ENCODE measurements at regions not wholly inside any gene's neighbourhood (a gene's known extent, or its start where the extent isn't known, plus 50 kb on each side); places are given as distances from the start of the nearest gene placed in this dataset.

DNA sequence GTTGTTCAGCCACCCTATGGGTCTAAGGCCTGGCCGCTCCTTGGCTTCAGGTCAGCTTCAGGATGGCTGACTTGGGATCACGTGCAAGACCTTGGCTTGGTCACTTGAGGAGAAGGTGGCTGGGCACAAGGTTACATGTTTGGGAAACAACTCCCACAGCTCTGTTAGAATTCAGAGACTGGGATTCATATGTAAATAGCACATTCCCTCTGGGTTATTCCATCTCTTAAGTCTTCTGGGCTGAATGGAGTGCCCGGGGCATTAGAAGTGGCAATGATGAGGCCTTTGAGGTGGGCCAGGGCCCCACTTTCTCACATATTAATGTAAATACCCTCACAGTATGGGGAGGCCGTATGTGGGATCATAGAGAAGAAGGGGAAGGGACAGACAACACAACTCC lies 150.9 kb downstream of the EFNB2 start:
- H3K79me1 ChIP-seq (ENCODE audit: low read depth, low read length): no peaks in the 10 kb centered on the region
- no peak overlapping the region for H4K5ac ChIP-seq (ENCODE audit: insufficient read length, low read depth, low read length)
- no peak overlapping the region for H3K23ac ChIP-seq (ENCODE audit: insufficient read length)
- H4K91ac ChIP-seq (replicated peaks; ENCODE audit: insufficient read length, low read length): no peak overlapping the region
- no peak overlapping the region for H2AK5ac ChIP-seq (ENCODE audit: low read depth, low read length)
- no peak for FAIRE-seq
- DNase-seq (ENCODE audit: low read depth in 1 of 2, low spot score in 2 of 2): no peak
- no peak overlapping the region for H2BK15ac ChIP-seq (ENCODE audit: low read length)
- no peaks in the 10 kb centered on the region for H3K79me2 ChIP-seq (ENCODE audit: control insufficient read depth in 1 of 2, insufficient read depth in 2 of 2, low read length in 2 of 2)
- no peak overlapping the region for H2BK5ac ChIP-seq (ENCODE audit: low read depth, low read length)
- TF ChIP-seq RAD21 (IDR thresholded peaks at IDR 0.05 in 1 of 2, conservative IDR thresholded peaks at IDR 0.05 in 1 of 2; ENCODE audit: low read depth in 2 of 2, low read length in 2 of 2): no peak
- TF ChIP-seq RXRA (IDR thresholded peaks at IDR 0.05; ENCODE audit: insufficient read depth, low read depth, low read length): no peak
- TF ChIP-seq JUND (IDR thresholded peaks at IDR 0.05; ENCODE audit: low read length): no peak
- TF ChIP-seq CHD2 (IDR thresholded peaks at IDR 0.05; ENCODE audit: low read length): no peak
- no peak for TF ChIP-seq SP4 (IDR thresholded peaks at IDR 0.05; ENCODE audit: low read length)
- TF ChIP-seq TEAD4 (IDR thresholded peaks at IDR 0.05; ENCODE audit: low read depth, low read length): no peak
- TF ChIP-seq, protein P1, sequence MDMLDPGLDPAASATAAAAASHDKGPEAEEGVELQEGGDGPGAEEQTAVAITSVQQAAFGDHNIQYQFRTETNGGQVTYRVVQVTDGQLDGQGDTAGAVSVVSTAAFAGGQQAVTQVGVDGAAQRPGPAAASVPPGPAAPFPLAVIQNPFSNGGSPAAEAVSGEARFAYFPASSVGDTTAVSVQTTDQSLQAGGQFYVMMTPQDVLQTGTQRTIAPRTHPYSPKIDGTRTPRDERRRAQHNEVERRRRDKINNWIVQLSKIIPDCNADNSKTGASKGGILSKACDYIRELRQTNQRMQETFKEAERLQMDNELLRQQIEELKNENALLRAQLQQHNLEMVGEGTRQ (IDR thresholded peaks at IDR 0.05; ENCODE audit: low read length): no peak
- no peak for TF ChIP-seq GABPA (IDR thresholded peaks at IDR 0.05; ENCODE audit: borderline replicate concordance, insufficient read depth, low read length)
- TF ChIP-seq SUZ12 (IDR thresholded peaks at IDR 0.05; ENCODE audit: low read length): no peak
- TF ChIP-seq SRF (IDR thresholded peaks at IDR 0.05; ENCODE audit: low read depth, low read length): no peak
- no peak for TF ChIP-seq YY1 (IDR thresholded peaks at IDR 0.05; ENCODE audit: low read depth, low read length)
- no peak overlapping the region for H3K4ac ChIP-seq (replicated peaks; ENCODE audit: insufficient read length, low read depth, low read length)
- H4K20me1 ChIP-seq (replicated peaks in 1 of 2; ENCODE audit: control insufficient read depth in 1 of 2, insufficient read depth in 2 of 2, low read length in 2 of 2): no peaks in the 10 kb centered on the region
- H2BK120ac ChIP-seq (replicated peaks; ENCODE audit: low read depth, low read length): no peak overlapping the region
- no peak overlapping the region for H3K4me3 ChIP-seq (ENCODE audit: extremely low read depth in 1 of 4, insufficient read depth in 2 of 4, low read depth in 3 of 4, low read length in 4 of 4)
- peaks cover 1 to 8% (median 3%) of the 10 kb centered on the region in 4 experiments; a peak in 2 of 7 replicates for H3K4me1 ChIP-seq (replicated peaks in 1 of 4; ENCODE audit: control insufficient read depth in 3 of 4, insufficient read depth in 4 of 4, low read length in 3 of 4)
- H3K27me3 ChIP-seq (replicated peaks in 1 of 4; ENCODE audit: control insufficient read depth in 3 of 4, extremely low read depth in 1 of 4, insufficient read depth in 3 of 4, low read length in 3 of 4): no peaks in the 10 kb centered on the region
- 83% methylated on average over 4 of the region's 4 CpGs; no CpG with 5 or more reads in 1 of the 2 experiments for WGBS, 2 experiments (ENCODE audit: extremely low coverage in 1 of 2, insufficient coverage in 1 of 2, insufficient read length in 1 of 2, insufficient replicate concordance in 2 of 2, low coverage in 1 of 2, low lambda C conversion rate in 2 of 2, missing lambda C conversion rate in 1 of 2)
- no peak overlapping the region for H3K9ac ChIP-seq (replicated peaks in 1 of 4; ENCODE audit: extremely low read depth in 1 of 4, low read depth in 3 of 4, low read length in 3 of 4)
- peaks cover 0 to 3% of the 10 kb centered on the region in 2 experiments; a peak in 1 of 4 replicates for H3K9me3 ChIP-seq (ENCODE audit: insufficient read depth in 2 of 2, low read depth in 1 of 2, low read length in 1 of 2)
- H3K36me3 ChIP-seq (ENCODE audit: control insufficient read depth in 2 of 4, insufficient read depth in 4 of 4, low read length in 3 of 4): no peaks in the 10 kb centered on the region
- H2BK20ac ChIP-seq (ENCODE audit: low read length): 0 out of 2 replicates have a peak overlapping the region, but pooled peaks have one; percentile 6
- no peak overlapping the region for H3K27ac ChIP-seq (ENCODE audit: low read depth, low read length)
- no peak overlapping the region for H3K14ac ChIP-seq (ENCODE audit: insufficient read length)
- no peak overlapping the region for H2BK12ac ChIP-seq (ENCODE audit: low read depth, low read length)
- no peak overlapping the region; the same call in 1 of the 2 replicates for H4K8ac ChIP-seq (ENCODE audit: extremely low read depth, insufficient read depth, low read length)
- ChIA-PET POLR2A (ENCODE audit: partially characterized antibody) (no interaction called here), CTCF (ENCODE audit: partially characterized antibody) (no interaction called here)
- H3K18ac ChIP-seq (ENCODE audit: extremely low read depth, low read length): no peak overlapping the region
- no peaks in the 10 kb centered on the region for H3K23me2 ChIP-seq (ENCODE audit: low read depth, low read length)
- H3K56ac ChIP-seq (replicated peaks; ENCODE audit: insufficient read length, low read depth, low read length): no peak overlapping the region
- H2AFZ ChIP-seq (ENCODE audit: low read length): no peak overlapping the region
- no peak overlapping the region for H3K4me2 ChIP-seq (ENCODE audit: insufficient read depth in 1 of 2, low read depth in 2 of 2, low read length in 2 of 2)
